GM13977 (cell line): ENCODE measurements at regions not wholly inside any gene's neighbourhood (a gene's known extent, or its start where the extent isn't known, plus 50 kb on each side); places are given as distances from the start of the nearest gene placed in this dataset.

ENCODE experiments used
- DNase-seq: peaks from one replicate; pipeline ENCODE4 v3.0.0; 2012; ENCODE audit warnings: low spot score
- in situ Hi-C: fragments of 300-500 bp; cut with MboI; formaldehyde crosslinking; loops from one replicate; pipeline ENCODE4 v1.12.0; 2022; ENCODE audit warnings: low sequenced_read_pairs, low pct_unique_long_range_greater_than_20kb, mixed read lengths, inconsistent platforms; ENCODE audit not compliant: unreplicated experiment
- TF ChIP-seq, protein P1 (sequence below): IDR thresholded peaks from 2 replicates; pipeline ENCODE4 v1.5.1; 2012; ENCODE audit warnings: mild to moderate bottlenecking, control low read depth; ENCODE audit not compliant: insufficient read depth; ENCODE audit errors: extremely low read depth, missing control alignments

DNA sequence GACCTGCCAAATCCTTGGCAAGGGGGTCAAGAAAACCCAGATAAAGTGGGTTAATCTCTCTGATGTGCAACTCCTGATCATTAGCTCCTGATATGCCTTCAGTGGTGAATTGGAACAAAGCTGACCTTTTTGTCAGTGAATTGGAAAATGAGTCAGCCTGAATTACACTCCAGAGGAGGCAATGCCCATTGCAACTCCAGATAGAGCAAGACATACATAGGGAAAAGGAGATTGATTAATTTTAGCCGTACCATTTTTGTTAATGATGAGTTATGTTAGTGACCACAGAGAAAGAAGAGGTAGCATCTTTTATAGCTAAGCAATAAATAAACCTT lies 195.2 kb upstream of the CADPS start:
- TF ChIP-seq, protein P1, sequence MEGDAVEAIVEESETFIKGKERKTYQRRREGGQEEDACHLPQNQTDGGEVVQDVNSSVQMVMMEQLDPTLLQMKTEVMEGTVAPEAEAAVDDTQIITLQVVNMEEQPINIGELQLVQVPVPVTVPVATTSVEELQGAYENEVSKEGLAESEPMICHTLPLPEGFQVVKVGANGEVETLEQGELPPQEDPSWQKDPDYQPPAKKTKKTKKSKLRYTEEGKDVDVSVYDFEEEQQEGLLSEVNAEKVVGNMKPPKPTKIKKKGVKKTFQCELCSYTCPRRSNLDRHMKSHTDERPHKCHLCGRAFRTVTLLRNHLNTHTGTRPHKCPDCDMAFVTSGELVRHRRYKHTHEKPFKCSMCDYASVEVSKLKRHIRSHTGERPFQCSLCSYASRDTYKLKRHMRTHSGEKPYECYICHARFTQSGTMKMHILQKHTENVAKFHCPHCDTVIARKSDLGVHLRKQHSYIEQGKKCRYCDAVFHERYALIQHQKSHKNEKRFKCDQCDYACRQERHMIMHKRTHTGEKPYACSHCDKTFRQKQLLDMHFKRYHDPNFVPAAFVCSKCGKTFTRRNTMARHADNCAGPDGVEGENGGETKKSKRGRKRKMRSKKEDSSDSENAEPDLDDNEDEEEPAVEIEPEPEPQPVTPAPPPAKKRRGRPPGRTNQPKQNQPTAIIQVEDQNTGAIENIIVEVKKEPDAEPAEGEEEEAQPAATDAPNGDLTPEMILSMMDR = no peak
- in situ Hi-C loops = no loop called here
- DNase-seq = no peak

DNA sequence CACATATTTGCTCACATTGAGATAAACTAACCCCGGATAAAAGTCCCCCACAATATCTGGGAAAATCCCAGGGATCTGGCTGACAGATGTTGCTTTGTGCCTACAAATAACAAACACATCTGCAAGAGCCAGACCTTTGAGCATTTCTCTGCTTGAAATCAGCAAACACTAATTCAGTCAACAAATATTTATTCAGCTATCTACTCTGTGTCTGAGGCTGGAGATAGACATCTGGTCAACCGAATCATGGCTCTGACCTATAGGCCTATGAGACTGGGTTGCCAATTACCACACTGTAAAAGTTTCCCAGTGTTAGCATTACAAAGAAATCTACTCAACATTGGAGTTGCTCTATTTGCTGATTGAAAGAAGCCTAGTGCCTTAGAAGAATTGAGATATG lies 201.1 kb upstream of the CADPS start:
- TF ChIP-seq, protein P1 = no peak
- DNase-seq = no peak
- in situ Hi-C loops = no loop called here

DNA sequence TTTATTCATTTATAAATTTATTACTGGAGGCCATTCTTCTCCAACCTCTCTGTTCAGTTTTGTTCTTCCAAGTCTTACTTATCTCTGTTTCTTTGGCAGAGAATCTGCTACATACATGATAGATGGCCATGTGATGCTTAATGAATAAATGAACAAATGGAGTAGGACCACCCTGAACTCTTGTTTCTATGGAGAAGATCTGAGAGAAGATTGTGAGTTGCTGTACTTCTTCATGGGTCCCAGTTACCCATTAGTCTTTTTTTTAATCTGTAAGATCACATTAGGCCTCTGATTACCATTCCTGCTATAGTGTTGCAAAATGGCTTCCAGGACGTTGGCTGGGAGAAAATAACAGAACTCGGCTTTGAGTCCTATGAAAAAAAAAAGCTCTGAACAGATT lies 191.9 kb upstream of the SYNPR start:
- TF ChIP-seq, protein P1 = no peak
- in situ Hi-C loops = no loop called here
- no peak for DNase-seq

GRCh38 chr3:63089007-63089750 lies 188.9 kb upstream of the SYNPR start:
- no peak for DNase-seq
- in situ Hi-C loops = no loop called here
- TF ChIP-seq, protein P1 = no peak

- TF ChIP-seq, protein P1 = no peak
- in situ Hi-C loops = no loop called here
- DNase-seq = no peak
Observed at GRCh38 chr3:63089751-63090132, 188.4 kb upstream of the SYNPR start.

DNA sequence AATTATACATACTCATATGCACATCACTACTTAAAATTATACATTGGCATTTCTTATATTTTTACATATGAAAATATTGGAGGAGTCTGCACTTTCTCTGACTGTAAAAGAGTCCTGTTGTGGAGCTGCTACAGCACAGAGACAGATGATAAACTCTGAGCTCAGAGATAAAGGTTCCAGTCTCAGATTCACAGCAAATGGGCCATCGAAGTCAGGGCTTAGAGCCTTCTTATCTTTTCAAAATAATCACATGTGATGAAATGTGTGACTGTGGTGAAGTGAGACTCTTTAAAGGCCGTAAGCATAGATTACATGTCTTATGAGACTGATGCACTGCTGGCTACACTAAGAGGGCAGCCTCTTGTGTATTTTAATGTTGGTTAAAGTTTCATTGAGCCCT lies 187.5 kb upstream of the SYNPR start:
- in situ Hi-C loops = no loop called here
- TF ChIP-seq, protein P1 = no peak
- no peak for DNase-seq

GRCh38 chr3:63092515-63092914 lies 185.6 kb upstream of the SYNPR start:
- no peak for DNase-seq
- in situ Hi-C loops = no loop called here
- TF ChIP-seq, protein P1 = no peak
